SK-N-SH (cell line): ENCODE measurements at regions not wholly inside any gene's neighbourhood (a gene's known extent, or its start where the extent isn't known, plus 50 kb on each side); places are given as distances from the start of the nearest gene placed in this dataset.

Experiments used
- CTCF ChIA-PET: fragments of 300-600, 350-600 bp; formaldehyde crosslinking; extraction: SDS; loops from one replicate; lab custom pipeline; 2021; lab: Yijun Ruan, JAX
- POLR2A ChIA-PET: fragments of 350-600 bp; sonication (Branson Sonifier 250); formaldehyde crosslinking; extraction: SDS; loops from one replicate; lab custom pipeline; 2020; ENCODE audit warnings: antibody characterized with exemption, inconsistent platforms; lab: Yijun Ruan, JAX
- DNase-seq: peaks from one replicate; pipeline ENCODE4 v3.0.0; 2012
- H2AFZ ChIP-seq: fragments of 200-600 bp; sonication (generic); 2 replicates; pipeline ENCODE4 v1.8.1; 2016; ENCODE audit warnings: antibody characterized with exemption, mild to moderate bottlenecking, low read depth
- H3F3A ChIP-seq: fragments of 200-600 bp; sonication (generic); replicated peaks from 2 replicates; pipeline ENCODE3; 2016; ENCODE audit warnings: antibody characterized with exemption, mild to moderate bottlenecking; ENCODE audit not compliant: insufficient read depth
- H3K27ac ChIP-seq, 2 experiments: fragments of 200-500 bp in 1 of 2; fragments of 200-600 bp in 1 of 2; sonication (Bioruptor generic) in 1 of 2; sonication (generic), shearing (Covaris generic) in 1 of 2; 2 replicates each; pipeline versions ENCODE4 v1.5.1 to v1.6.1; 2014 to 2016; ENCODE audit warnings: low read depth in 2 of 2, inconsistent platforms in 1 of 2, low read length in 1 of 2, mild to moderate bottlenecking in 1 of 2, mixed read lengths in 1 of 2
- H3K27me3 ChIP-seq: fragments of 200-600 bp; sonication (generic), shearing (Covaris generic); 2 replicates; pipeline ENCODE4 v1.6.1; 2016; ENCODE audit warnings: mixed run types; ENCODE audit not compliant: insufficient read depth
- H3K36me3 ChIP-seq, 2 experiments: fragments of 200-500 bp in 1 of 2; fragments of 200-600 bp in 1 of 2; sonication (Bioruptor generic) in 1 of 2; sonication (generic) in 1 of 2; replicated peaks in 1 of 2; 2 replicates each; pipeline versions ENCODE3 to v1.5.1; 2014 to 2016; ENCODE audit warnings: low read length in 1 of 2, mild to moderate bottlenecking in 1 of 2; ENCODE audit not compliant: insufficient read depth in 2 of 2, control insufficient read depth in 1 of 2
- H3K4me1 ChIP-seq, 2 experiments: fragments of 200-500 bp in 1 of 2; fragments of 200-600 bp in 1 of 2; sonication (Bioruptor generic) in 1 of 2; sonication (generic), shearing (Covaris generic) in 1 of 2; 2 replicates each; pipeline versions ENCODE4 v1.5.1 to v1.6.1; 2014 to 2016; ENCODE audit warnings: low read depth in 1 of 2, low read length in 1 of 2, mixed run types in 1 of 2; ENCODE audit not compliant: insufficient read depth in 2 of 2, control insufficient read depth in 1 of 2
- H3K4me2 ChIP-seq: fragments of 200-600 bp; sonication (generic), shearing (Covaris generic); 2 replicates; pipeline ENCODE4 v1.6.1; 2017; ENCODE audit warnings: mixed run types
- H3K4me3 ChIP-seq, 2 experiments: fragments of 200-500 bp in 1 of 2; fragments of 200-600 bp in 1 of 2; sonication (Bioruptor generic) in 1 of 2; sonication (generic), shearing (Covaris generic) in 1 of 2; 2 replicates each; pipeline versions ENCODE4 v1.5.1 to v1.8.1; 2014 to 2016; ENCODE audit warnings: low read depth in 2 of 2, inconsistent platforms in 1 of 2, low read length in 1 of 2, mild to moderate bottlenecking in 1 of 2, mixed read lengths in 1 of 2, moderate library complexity in 1 of 2
- H3K79me2 ChIP-seq: fragments of 200-600 bp; sonication (generic); 2 replicates; pipeline ENCODE4 v1.8.1; 2017; ENCODE audit warnings: mild to moderate bottlenecking; ENCODE audit not compliant: insufficient read depth
- H3K9ac ChIP-seq: fragments of 200-600 bp; sonication (generic); 2 replicates; pipeline ENCODE4 v1.6.1; 2017; ENCODE audit warnings: mixed run types
- H3K9me2 ChIP-seq: fragments of 200-600 bp; sonication (generic); 2 replicates; pipeline ENCODE4 v1.6.1; 2017; ENCODE audit warnings: mixed run types
- H3K9me3 ChIP-seq: fragments of 200-600 bp; sonication (generic); 2 replicates; pipeline ENCODE4 v1.6.1; 2017; ENCODE audit warnings: mixed run types, mild to moderate bottlenecking, moderate library complexity
- H4K20me1 ChIP-seq: fragments of 200-600 bp; sonication (generic); 2 replicates; pipeline ENCODE4 v1.6.1; 2017; ENCODE audit warnings: mild to moderate bottlenecking, mixed run types; ENCODE audit not compliant: insufficient read depth
- ELF1 ChIP-seq: IDR thresholded peaks from 2 replicates; pipeline ENCODE4 v1.4.0; 2012
- EP300 ChIP-seq, 2 experiments: IDR thresholded peaks; 2 replicates each; pipeline versions ENCODE4 v1.4.0 to v1.6.1; 2012; ENCODE audit warnings: borderline replicate concordance in 1 of 2, low read depth in 1 of 2, low read length in 1 of 2
- EZH2phosphoT487 ChIP-seq: fragments of 200-600 bp; sonication (generic); IDR thresholded peaks from 2 replicates; pipeline ENCODE4 v1.6.1; 2017; ENCODE audit warnings: low read depth, mixed run types, mild to moderate bottlenecking, antibody characterized with exemption, moderate library complexity, borderline replicate concordance
- FOSL2 ChIP-seq: IDR thresholded peaks from 2 replicates; pipeline ENCODE4 v1.4.0; 2012; ENCODE audit warnings: low read depth, mild to moderate bottlenecking, moderate library complexity, borderline replicate concordance
- FOXJ3 ChIP-seq: sonication (generic); formaldehyde crosslinking; IDR thresholded peaks from 2 replicates; pipeline ENCODE4 v1.5.1; 2020; ENCODE audit warnings: mild to moderate bottlenecking, missing genetic modification reagents
- JUND ChIP-seq: IDR thresholded peaks from 2 replicates; pipeline ENCODE4 v1.4.0; 2012
- MXI1 ChIP-seq: IDR thresholded peaks from 2 replicates; pipeline ENCODE4 v1.6.1; 2012; ENCODE audit warnings: mild to moderate bottlenecking, low read depth, low read length, improper control_type of control experiment
- NFIC ChIP-seq: IDR thresholded peaks from 2 replicates; pipeline ENCODE4 v1.4.0; 2012; ENCODE audit warnings: borderline replicate concordance
- NRF1 ChIP-seq: IDR thresholded peaks from 2 replicates; pipeline ENCODE4 v1.6.1; 2012; ENCODE audit warnings: low read depth, mild to moderate bottlenecking, low read length
- RCOR1 ChIP-seq: fragments of 150-350 bp; IDR thresholded peaks from 2 replicates; pipeline ENCODE4 v1.6.1; 2017; ENCODE audit warnings: antibody characterized with exemption, low read length
- RXRA ChIP-seq: IDR thresholded peaks from 2 replicates; pipeline ENCODE4 v1.4.0; 2012; ENCODE audit warnings: low read depth, mild to moderate bottlenecking, borderline replicate concordance
- SIN3A ChIP-seq: IDR thresholded peaks from 2 replicates; pipeline ENCODE4 v1.6.1; 2012; ENCODE audit warnings: low read depth, mild to moderate bottlenecking, low read length, moderate library complexity, borderline replicate concordance
- SMC3 ChIP-seq: IDR thresholded peaks from 2 replicates; pipeline ENCODE4 v1.6.1; 2012; ENCODE audit warnings: low read depth, low read length, improper control_type of control experiment
- TAF1 ChIP-seq: IDR thresholded peaks from 2 replicates; pipeline ENCODE4 v1.6.1; 2012; ENCODE audit warnings: low read depth, mild to moderate bottlenecking, low read length, moderate library complexity, borderline replicate concordance
- TCF12 ChIP-seq: IDR thresholded peaks from 2 replicates; pipeline ENCODE4 v1.4.0; 2012
- YY1 ChIP-seq: IDR thresholded peaks from 2 replicates; pipeline ENCODE4 v1.4.0; 2012; ENCODE audit warnings: low read depth, mild to moderate bottlenecking
- WGBS: methylation state at CpG from one replicate; pipeline ENCODE4 v1.1.6; 2017; ENCODE audit warnings: low lambda C conversion rate; 5-methylcytosine and 5-hydroxymethylcytosine counted together
- TF ChIP-seq, protein P1 (sequence below): fragments of 150-350 bp; IDR thresholded peaks from 2 replicates; pipeline ENCODE4 v1.6.1; 2016; ENCODE audit warnings: mild to moderate bottlenecking, low read depth, low read length
- TF ChIP-seq, protein P2 (sequence below): fragments of 200-600 bp; sonication (generic); IDR thresholded peaks from 2 replicates; pipeline ENCODE4 v1.6.1; 2017; ENCODE audit warnings: antibody characterized with exemption, mild to moderate bottlenecking, moderate library complexity
- TF ChIP-seq, protein P3 (sequence below): IDR thresholded peaks from 2 replicates; pipeline ENCODE4 v1.6.1; 2012; ENCODE audit warnings: mild to moderate bottlenecking, low read depth, low read length, moderate library complexity
- TF ChIP-seq, protein P4 (sequence below): IDR thresholded peaks from 2 replicates; pipeline ENCODE4 v1.4.0; 2012; ENCODE audit warnings: low read depth, borderline replicate concordance

DNA sequence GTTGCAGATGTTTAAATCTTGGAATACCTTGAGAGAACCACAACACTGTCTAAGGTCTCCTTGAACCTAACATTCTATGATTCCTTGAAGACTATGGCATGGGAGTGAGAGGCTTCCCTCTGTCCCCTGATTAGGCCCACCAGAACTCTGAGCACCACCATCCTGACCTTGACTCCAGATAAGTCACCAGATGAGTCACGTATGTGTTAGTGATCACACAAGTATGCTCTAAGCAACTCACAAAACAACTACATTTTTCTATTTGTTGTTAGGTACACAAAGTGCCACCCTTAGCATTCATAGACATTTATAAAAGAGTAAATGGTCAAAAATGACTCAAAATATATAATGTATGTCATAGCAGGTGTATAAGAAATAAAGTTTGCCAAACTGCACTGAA is 252.9 kb upstream of the CXXC4 start:
- DNase-seq, result no peak
- H3K9me3 ChIP-seq, result no peaks in the 10 kb centered on the region
- no peak overlapping the region for H3K9ac ChIP-seq
- CTCF ChIA-PET, result no interaction called here
- POLR2A ChIA-PET, result no interaction called here
- no peak overlapping the region for H3K4me3 ChIP-seq
- WGBS, result 18% methylated on average over 1 of the region's 1 CpG
- H3K9me2 ChIP-seq, result no peaks in the 10 kb centered on the region
- H3K4me2 ChIP-seq, result no peak overlapping the region
- H4K20me1 ChIP-seq, result no peaks in the 10 kb centered on the region
- H2AFZ ChIP-seq, result no peak overlapping the region
- no peak for TF ChIP-seq ELF1
- TF ChIP-seq MXI1, result no peak
- TF ChIP-seq, protein P1, sequence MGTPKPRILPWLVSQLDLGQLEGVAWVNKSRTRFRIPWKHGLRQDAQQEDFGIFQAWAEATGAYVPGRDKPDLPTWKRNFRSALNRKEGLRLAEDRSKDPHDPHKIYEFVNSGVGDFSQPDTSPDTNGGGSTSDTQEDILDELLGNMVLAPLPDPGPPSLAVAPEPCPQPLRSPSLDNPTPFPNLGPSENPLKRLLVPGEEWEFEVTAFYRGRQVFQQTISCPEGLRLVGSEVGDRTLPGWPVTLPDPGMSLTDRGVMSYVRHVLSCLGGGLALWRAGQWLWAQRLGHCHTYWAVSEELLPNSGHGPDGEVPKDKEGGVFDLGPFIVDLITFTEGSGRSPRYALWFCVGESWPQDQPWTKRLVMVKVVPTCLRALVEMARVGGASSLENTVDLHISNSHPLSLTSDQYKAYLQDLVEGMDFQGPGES, result no peak
- TF ChIP-seq JUND, result no peak
- no peak for TF ChIP-seq YY1
- no peak for TF ChIP-seq NFIC
- no peak for TF ChIP-seq EZH2phosphoT487
- no peak for TF ChIP-seq TCF12
- TF ChIP-seq EP300 (IDR thresholded peaks at IDR 0.05; ENCODE audit: borderline replicate concordance in 1 of 2, low read depth in 1 of 2, low read length in 1 of 2), result no peak
- no peak for TF ChIP-seq SMC3
- TF ChIP-seq, protein P2, sequence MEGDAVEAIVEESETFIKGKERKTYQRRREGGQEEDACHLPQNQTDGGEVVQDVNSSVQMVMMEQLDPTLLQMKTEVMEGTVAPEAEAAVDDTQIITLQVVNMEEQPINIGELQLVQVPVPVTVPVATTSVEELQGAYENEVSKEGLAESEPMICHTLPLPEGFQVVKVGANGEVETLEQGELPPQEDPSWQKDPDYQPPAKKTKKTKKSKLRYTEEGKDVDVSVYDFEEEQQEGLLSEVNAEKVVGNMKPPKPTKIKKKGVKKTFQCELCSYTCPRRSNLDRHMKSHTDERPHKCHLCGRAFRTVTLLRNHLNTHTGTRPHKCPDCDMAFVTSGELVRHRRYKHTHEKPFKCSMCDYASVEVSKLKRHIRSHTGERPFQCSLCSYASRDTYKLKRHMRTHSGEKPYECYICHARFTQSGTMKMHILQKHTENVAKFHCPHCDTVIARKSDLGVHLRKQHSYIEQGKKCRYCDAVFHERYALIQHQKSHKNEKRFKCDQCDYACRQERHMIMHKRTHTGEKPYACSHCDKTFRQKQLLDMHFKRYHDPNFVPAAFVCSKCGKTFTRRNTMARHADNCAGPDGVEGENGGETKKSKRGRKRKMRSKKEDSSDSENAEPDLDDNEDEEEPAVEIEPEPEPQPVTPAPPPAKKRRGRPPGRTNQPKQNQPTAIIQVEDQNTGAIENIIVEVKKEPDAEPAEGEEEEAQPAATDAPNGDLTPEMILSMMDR, result no peak
- no peak for TF ChIP-seq SIN3A
- TF ChIP-seq TAF1, result no peak
- no peak for TF ChIP-seq FOSL2
- TF ChIP-seq NRF1, result no peak
- TF ChIP-seq RCOR1, result no peak
- no peak for TF ChIP-seq RXRA
- TF ChIP-seq, protein P3, sequence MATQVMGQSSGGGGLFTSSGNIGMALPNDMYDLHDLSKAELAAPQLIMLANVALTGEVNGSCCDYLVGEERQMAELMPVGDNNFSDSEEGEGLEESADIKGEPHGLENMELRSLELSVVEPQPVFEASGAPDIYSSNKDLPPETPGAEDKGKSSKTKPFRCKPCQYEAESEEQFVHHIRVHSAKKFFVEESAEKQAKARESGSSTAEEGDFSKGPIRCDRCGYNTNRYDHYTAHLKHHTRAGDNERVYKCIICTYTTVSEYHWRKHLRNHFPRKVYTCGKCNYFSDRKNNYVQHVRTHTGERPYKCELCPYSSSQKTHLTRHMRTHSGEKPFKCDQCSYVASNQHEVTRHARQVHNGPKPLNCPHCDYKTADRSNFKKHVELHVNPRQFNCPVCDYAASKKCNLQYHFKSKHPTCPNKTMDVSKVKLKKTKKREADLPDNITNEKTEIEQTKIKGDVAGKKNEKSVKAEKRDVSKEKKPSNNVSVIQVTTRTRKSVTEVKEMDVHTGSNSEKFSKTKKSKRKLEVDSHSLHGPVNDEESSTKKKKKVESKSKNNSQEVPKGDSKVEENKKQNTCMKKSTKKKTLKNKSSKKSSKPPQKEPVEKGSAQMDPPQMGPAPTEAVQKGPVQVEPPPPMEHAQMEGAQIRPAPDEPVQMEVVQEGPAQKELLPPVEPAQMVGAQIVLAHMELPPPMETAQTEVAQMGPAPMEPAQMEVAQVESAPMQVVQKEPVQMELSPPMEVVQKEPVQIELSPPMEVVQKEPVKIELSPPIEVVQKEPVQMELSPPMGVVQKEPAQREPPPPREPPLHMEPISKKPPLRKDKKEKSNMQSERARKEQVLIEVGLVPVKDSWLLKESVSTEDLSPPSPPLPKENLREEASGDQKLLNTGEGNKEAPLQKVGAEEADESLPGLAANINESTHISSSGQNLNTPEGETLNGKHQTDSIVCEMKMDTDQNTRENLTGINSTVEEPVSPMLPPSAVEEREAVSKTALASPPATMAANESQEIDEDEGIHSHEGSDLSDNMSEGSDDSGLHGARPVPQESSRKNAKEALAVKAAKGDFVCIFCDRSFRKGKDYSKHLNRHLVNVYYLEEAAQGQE, result no peak
- no peak for TF ChIP-seq FOXJ3 (CRISPR knock-in tag)
- TF ChIP-seq, protein P4, sequence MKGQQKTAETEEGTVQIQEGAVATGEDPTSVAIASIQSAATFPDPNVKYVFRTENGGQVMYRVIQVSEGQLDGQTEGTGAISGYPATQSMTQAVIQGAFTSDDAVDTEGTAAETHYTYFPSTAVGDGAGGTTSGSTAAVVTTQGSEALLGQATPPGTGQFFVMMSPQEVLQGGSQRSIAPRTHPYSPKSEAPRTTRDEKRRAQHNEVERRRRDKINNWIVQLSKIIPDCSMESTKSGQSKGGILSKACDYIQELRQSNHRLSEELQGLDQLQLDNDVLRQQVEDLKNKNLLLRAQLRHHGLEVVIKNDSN, result no peak
- no peak overlapping the region for H3K27ac ChIP-seq
- H3K4me1 ChIP-seq, result no peaks in the 10 kb centered on the region
- H3K27me3 ChIP-seq, result peaks cover 8% of the 10 kb centered on the region; the same call in 1 of the 2 replicates
- H3K36me3 ChIP-seq, result no peaks in the 10 kb centered on the region
- no peaks in the 10 kb centered on the region for H3K79me2 ChIP-seq
- no peaks in the 10 kb centered on the region for H3F3A ChIP-seq
